Endodermal cell (in vitro differentiated cells): ENCODE measurements at regions not wholly inside any gene's neighbourhood (a gene's known extent, or its start where the extent isn't known, plus 50 kb on each side); places are given as distances from the start of the nearest gene placed in this dataset.

Source experiments
- DNase-seq: peaks from one replicate; pipeline ENCODE4 v3.0.0-alpha.2; 2017
- H3K27ac ChIP-seq: 2 replicates; pipeline ENCODE4 v1.5.1; 2013; ENCODE audit warnings: mild to moderate bottlenecking, low read depth, low read length, moderate library complexity
- H3K27me3 ChIP-seq: 2 replicates; pipeline ENCODE4 v1.6.1; 2013; ENCODE audit warnings: mild to moderate bottlenecking, low read length, moderate library complexity; ENCODE audit not compliant: insufficient read depth, control insufficient read depth, poor library complexity, severe bottlenecking
- H3K36me3 ChIP-seq: 2 replicates; pipeline ENCODE4 v1.7.0; 2013; ENCODE audit warnings: mild to moderate bottlenecking, low read length, moderate library complexity; ENCODE audit not compliant: control insufficient read depth, insufficient read depth
- H3K4me1 ChIP-seq: one replicate; pipeline ENCODE4 v1.7.0; 2013; ENCODE audit warnings: low read length; ENCODE audit not compliant: control insufficient read depth, insufficient read depth
- H3K4me3 ChIP-seq: 2 replicates; pipeline ENCODE4 v1.5.1; 2013; ENCODE audit warnings: mild to moderate bottlenecking, low read length, moderate library complexity
- H3K9ac ChIP-seq: 2 replicates; pipeline ENCODE4 v1.6.1; 2013; ENCODE audit warnings: mild to moderate bottlenecking, low read length, moderate library complexity; ENCODE audit not compliant: poor library complexity, severe bottlenecking; ENCODE audit errors: extremely low read depth
- H3K9me3 ChIP-seq: 2 replicates; pipeline ENCODE4 v1.6.1; 2013; ENCODE audit warnings: mild to moderate bottlenecking, low read length, moderate library complexity; ENCODE audit not compliant: control insufficient read depth
- H3K27ac Mint-ChIP-seq: 2 replicates; pipeline ENCODE4 v1.8.0; 2020; ENCODE audit warnings: mixed read lengths
- H3K27me3 Mint-ChIP-seq: 2 replicates; pipeline ENCODE4 v1.8.0; 2021; ENCODE audit warnings: mild to moderate bottlenecking, mixed read lengths; ENCODE audit not compliant: insufficient read depth
- H3K36me3 Mint-ChIP-seq: 2 replicates; pipeline ENCODE4 v1.8.0; 2020; ENCODE audit warnings: low read depth, mixed read lengths
- H3K4me1 Mint-ChIP-seq: 2 replicates; pipeline ENCODE4 v1.8.0; 2020; ENCODE audit warnings: mixed read lengths
- H3K4me3 Mint-ChIP-seq: 2 replicates; pipeline ENCODE4 v1.8.0; 2020; ENCODE audit warnings: mild to moderate bottlenecking, moderate library complexity, mixed read lengths
- H3K9me3 Mint-ChIP-seq: 2 replicates; pipeline ENCODE4 v1.8.0; 2020; ENCODE audit warnings: mild to moderate bottlenecking, mixed read lengths
- CTCF ChIP-seq: fragments of 200-600 bp; sonication (generic); conservative IDR thresholded peaks from 2 replicates; pipeline ENCODE4 v1.5.0; 2021; ENCODE audit warnings: antibody characterized with exemption, mild to moderate bottlenecking
- WGBS, 2 experiments: methylation state at CpG; one replicate each; pipeline versions ENCODE4 v1.1.5 to v1.1.7; 2013; ENCODE audit warnings: missing lambda C conversion rate in 2 of 2, mixed read lengths in 1 of 2; ENCODE audit not compliant: insufficient coverage in 1 of 2, insufficient read length in 1 of 2; 5-methylcytosine and 5-hydroxymethylcytosine counted together

- H3K27ac ChIP-seq = no peak overlapping the region
- no peak for TF ChIP-seq CTCF
- 81 to 86% methylated on average over 7 to 9 of the region's 10 CpGs for WGBS, 2 experiments
- Mint-ChIP-seq H3K36me3 (no peaks in the 10 kb centered on the region), H3K4me3 (no peak overlapping the region), H3K9me3 (peaks cover 5% of the 10 kb centered on the region), H3K4me1 (peaks cover 14% of the 10 kb centered on the region), H3K27me3 (peaks cover 44% of the 10 kb centered on the region), H3K27ac (no peak overlapping the region)
- peak; percentile 25 for DNase-seq
- no peaks in the 10 kb centered on the region for H3K36me3 ChIP-seq
- no peak overlapping the region for H3K4me3 ChIP-seq
- H3K27me3 ChIP-seq = no peaks in the 10 kb centered on the region
- H3K9me3 ChIP-seq = peaks cover 6% of the 10 kb centered on the region
- no peaks in the 10 kb centered on the region for H3K4me1 ChIP-seq
- no peak overlapping the region for H3K9ac ChIP-seq
Observed at GRCh38 chr9:126147186-126147935, 179.3 kb upstream of the MVB12B start.

- H3K27me3 Mint-ChIP-seq = peaks cover 44% of the 10 kb centered on the region
- H3K9me3 Mint-ChIP-seq = no peaks in the 10 kb centered on the region
- Histone ChIP-seq H3K27ac (no peak overlapping the region), H3K4me1 (no peaks in the 10 kb centered on the region), H3K4me3 (no peak overlapping the region), H3K9me3 (no peaks in the 10 kb centered on the region), H3K9ac (no peak overlapping the region), H3K36me3 (no peaks in the 10 kb centered on the region), H3K27me3 (no peaks in the 10 kb centered on the region)
- DNase-seq = peak; percentile 30
- TF ChIP-seq CTCF = no peak
- no peak overlapping the region for H3K4me3 Mint-ChIP-seq
- no peak overlapping the region for H3K27ac Mint-ChIP-seq
- 88% methylated on average over 9 to 18 of the region's 18 CpGs for WGBS, 2 experiments
- peaks cover 14% of the 10 kb centered on the region for H3K4me1 Mint-ChIP-seq
- no peaks in the 10 kb centered on the region for H3K36me3 Mint-ChIP-seq
Observed at GRCh38 chr9:126147936-126148870, 178.4 kb upstream of the MVB12B start.

GRCh38 chr9:126148994-126149393, 177.6 kb upstream of the MVB12B start:
- Histone ChIP-seq H3K27me3 (no peaks in the 10 kb centered on the region), H3K27ac (no peak overlapping the region), H3K9ac (no peak overlapping the region), H3K9me3 (no peaks in the 10 kb centered on the region), H3K4me3 (no peak overlapping the region), H3K36me3 (no peaks in the 10 kb centered on the region), H3K4me1 (no peaks in the 10 kb centered on the region)
- no peaks in the 10 kb centered on the region for H3K9me3 Mint-ChIP-seq
- no peaks in the 10 kb centered on the region for H3K36me3 Mint-ChIP-seq
- no peak for TF ChIP-seq CTCF
- no peak overlapping the region for H3K4me3 Mint-ChIP-seq
- peaks cover 48% of the 10 kb centered on the region for H3K27me3 Mint-ChIP-seq
- whole genome bisulfite sequencing, 2 experiments = 94 to 100% methylated on average over 1 to 4 of the region's 4 CpGs
- DNase-seq = peak; percentile 6
- H3K4me1 Mint-ChIP-seq = peaks cover 14% of the 10 kb centered on the region
- H3K27ac Mint-ChIP-seq = no peak overlapping the region
